Fibroblast of pulmonary artery (primary cell): ENCODE measurements at regions not wholly inside any gene's neighbourhood (a gene's known extent, or its start where the extent isn't known, plus 50 kb on each side); places are given as distances from the start of the nearest gene placed in this dataset.

ENCODE experiments used
- DNase-seq: peaks from one replicate; pipeline ENCODE4 v3.0.0-alpha.2; 2010; ENCODE audit warnings: low read depth
- H3K4me3 ChIP-seq: replicated peaks from 2 replicates; pipeline ENCODE4 v1.5.1; 2011; ENCODE audit warnings: low read depth, mild to moderate bottlenecking, control low read depth, low read length, moderate library complexity
- TF ChIP-seq, protein P1 (sequence below): IDR thresholded peaks from 2 replicates; pipeline ENCODE4 v1.5.1; 2011; ENCODE audit warnings: mild to moderate bottlenecking, control low read depth, low read length, inconsistent platforms; ENCODE audit errors: missing control alignments

DNA sequence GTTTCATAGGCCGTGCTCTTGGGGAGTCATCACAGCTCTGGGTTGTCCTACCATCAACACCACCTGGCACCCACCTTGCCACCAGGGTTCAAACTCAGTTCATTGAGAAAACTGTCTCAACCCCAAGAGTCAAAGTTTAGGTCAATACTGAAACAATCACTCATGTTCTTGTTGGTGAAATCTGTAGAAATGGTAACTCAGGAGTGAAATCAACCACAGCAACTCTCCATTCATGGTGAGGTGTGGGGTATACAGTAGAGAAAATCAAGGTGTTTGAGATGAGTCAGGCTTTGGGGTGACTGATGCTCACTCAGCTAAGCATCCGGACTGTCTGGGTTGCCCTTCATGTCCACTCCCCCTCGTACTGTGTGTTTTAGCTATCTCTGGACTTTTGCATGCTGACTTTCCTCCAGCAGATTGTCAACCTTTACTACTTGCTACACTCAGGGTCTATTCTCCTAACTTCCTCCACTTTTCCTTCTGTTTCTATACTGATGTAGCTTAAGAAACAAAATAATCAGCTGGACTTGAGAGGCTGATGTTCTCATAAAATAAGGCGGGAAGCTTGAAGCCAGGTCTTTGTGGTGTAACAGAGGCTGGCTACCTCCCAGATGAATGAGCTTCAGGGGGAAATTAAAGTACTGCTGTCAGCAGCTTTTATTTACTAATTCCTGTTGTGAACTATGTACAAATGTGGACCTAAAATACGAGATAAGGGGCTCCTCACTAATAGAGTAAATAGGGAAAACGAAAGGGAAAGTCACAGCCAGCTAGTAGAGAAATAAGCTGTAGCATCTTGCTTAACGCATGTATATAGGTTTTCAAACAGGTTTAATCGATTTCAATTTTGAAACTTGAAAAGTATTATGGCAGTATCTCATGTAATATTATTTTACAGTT lies 173.6 kb upstream of the AKR1E2 start:
- TF ChIP-seq, protein P1, sequence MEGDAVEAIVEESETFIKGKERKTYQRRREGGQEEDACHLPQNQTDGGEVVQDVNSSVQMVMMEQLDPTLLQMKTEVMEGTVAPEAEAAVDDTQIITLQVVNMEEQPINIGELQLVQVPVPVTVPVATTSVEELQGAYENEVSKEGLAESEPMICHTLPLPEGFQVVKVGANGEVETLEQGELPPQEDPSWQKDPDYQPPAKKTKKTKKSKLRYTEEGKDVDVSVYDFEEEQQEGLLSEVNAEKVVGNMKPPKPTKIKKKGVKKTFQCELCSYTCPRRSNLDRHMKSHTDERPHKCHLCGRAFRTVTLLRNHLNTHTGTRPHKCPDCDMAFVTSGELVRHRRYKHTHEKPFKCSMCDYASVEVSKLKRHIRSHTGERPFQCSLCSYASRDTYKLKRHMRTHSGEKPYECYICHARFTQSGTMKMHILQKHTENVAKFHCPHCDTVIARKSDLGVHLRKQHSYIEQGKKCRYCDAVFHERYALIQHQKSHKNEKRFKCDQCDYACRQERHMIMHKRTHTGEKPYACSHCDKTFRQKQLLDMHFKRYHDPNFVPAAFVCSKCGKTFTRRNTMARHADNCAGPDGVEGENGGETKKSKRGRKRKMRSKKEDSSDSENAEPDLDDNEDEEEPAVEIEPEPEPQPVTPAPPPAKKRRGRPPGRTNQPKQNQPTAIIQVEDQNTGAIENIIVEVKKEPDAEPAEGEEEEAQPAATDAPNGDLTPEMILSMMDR: no peak
- DNase-seq: no peak

DNA sequence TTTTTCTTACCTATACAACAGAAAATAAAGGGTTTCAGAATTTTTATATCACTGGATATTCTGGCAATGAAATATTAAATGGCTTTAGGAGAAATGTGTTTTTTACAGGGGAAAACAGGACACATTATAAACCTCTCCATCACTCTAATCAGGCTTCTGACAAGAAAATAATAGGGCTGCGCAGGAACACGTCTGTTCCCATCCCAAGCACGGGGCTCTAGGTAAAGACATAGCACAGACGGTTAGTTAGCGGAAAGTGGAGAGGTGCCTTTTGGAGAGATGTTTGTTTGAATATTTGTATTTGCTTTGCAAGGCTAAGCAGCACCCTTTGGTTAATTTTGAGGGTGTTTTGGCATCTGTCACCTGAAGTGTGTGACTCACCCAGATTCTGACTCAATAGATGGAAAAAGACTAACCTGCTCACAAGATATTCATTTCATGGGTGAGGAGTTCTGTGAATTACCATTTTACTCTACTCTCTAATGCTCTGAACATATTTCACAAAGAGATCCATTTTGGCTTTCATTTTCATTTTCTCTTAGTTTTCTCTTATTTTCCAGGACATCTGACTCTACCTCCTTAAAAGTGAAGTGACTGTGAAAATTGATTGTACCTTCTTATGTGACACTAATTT lies 174.5 kb upstream of the AKR1E2 start:
- TF ChIP-seq, protein P1: no peak
- no peak overlapping the region for H3K4me3 ChIP-seq
- no peak for DNase-seq

More for the DNA sequence above, 173.6 kb upstream of the AKR1E2 start:
- H3K4me3 ChIP-seq: no peak overlapping the region

DNA sequence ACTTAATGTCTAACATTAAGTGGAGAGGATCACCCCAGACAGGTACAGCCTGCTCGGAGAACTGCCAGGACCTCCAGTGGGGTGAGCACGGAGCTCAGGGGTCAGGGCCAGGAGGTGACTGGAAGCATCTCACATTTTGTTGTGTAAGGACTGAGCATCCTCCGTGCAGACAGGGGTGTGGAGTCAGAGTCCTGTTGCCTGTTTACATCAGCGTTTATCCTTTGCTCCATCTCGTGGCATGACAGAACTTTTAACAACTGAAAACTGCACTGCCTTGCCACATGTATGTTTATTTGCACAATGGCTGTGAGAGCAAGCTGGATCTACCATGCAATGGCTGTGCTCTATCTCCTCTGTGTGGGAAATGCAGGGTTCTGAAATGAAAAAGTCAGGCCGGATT lies 175.4 kb upstream of the AKR1E2 start:
- TF ChIP-seq, protein P1: no peak
- H3K4me3 ChIP-seq: no peak overlapping the region
- no peak for DNase-seq

DNA sequence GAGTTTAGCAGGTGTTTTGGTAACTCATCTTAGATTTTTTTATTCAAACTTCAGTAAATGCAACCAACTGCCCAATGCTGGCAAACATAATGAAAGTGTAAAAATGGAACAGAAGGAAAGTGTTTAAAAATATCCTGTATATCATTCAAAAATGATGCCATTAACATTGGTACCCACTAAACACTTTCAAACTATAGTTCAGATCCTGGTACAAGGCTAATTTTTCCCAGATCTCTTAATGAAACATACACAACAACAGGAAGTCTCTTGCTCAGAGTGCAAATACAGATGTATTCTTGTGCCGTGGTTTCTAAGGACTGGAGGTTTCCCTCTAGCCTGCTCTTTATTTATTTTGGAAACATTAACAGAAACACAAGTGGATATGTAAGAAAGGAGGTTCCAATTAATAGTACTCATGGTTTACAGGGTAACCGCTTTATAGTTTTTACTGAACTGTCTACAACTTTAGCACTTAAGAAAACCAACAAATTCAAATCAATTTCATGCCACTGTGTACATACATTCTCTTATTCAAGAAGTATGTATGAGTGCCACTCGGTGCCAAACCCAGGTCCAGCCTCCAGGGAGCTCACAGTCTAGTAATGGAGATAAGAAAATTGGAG lies 176.0 kb upstream of the AKR1E2 start:
- H3K4me3 ChIP-seq: no peak overlapping the region
- TF ChIP-seq, protein P1: no peak
- DNase-seq: peak; percentile 18

DNA sequence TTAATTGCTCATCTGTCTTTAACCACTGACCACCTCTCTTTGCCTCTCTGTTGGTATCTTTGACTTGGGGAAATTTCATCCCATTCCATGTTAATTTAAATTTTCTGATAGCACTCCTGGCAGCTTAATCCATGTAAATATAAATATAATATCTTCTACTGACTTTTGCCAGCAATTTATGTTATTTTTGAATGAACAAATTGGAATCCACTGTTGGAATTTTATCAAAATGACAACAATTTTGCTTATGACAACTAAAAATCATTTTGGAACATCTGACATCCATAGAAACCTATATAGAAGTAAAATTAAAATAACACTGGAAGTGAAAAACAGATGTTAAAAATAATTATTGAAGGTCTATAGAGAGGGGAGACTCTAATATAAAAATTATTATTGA lies 176.5 kb upstream of the AKR1E2 start:
- DNase-seq: no peak

DNA sequence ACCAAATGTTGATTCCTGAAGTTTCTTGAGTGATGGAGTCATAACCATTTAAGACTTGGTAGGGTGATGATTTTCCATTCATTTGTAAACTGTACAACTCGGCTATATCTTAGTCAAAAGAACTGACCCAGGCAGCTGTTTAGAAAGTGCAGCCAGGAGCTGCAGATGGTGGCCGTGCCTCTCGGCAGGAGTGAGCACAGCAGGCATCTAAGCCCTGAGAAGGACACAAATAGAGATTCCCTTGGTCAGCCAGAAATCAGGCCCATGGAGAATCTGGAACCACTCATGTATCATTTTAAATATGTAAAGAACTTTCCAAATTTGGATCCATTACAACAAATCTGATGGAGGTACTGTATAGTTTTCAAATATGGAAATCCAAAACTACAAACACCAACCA lies 177.0 kb upstream of the AKR1E2 start:
- H3K4me3 ChIP-seq: no peak overlapping the region
- TF ChIP-seq, protein P1: no peak
- no peak for DNase-seq

More for the DNA sequence above, 176.5 kb upstream of the AKR1E2 start:
- TF ChIP-seq, protein P1: no peak
- H3K4me3 ChIP-seq: no peak overlapping the region
